GM21381 (cell line): ENCODE measurements at regions not wholly inside any gene's neighbourhood (a gene's known extent, or its start where the extent isn't known, plus 50 kb on each side); places are given as distances from the start of the nearest gene placed in this dataset.
"Not testable (repeated sequence)": the region's sequence is repeated elsewhere in the genome, so short reads cannot be mapped to it uniquely, and the experiment has no call there.

ENCODE experiments used
- ATAC-seq: cut with Tn5 transposase; IDR thresholded peaks from one replicate; pipeline ENCODE4 v1.9.1; 2021; ENCODE audit warnings: mild to moderate bottlenecking, moderate library complexity; ENCODE audit not compliant: unreplicated experiment

DNA sequence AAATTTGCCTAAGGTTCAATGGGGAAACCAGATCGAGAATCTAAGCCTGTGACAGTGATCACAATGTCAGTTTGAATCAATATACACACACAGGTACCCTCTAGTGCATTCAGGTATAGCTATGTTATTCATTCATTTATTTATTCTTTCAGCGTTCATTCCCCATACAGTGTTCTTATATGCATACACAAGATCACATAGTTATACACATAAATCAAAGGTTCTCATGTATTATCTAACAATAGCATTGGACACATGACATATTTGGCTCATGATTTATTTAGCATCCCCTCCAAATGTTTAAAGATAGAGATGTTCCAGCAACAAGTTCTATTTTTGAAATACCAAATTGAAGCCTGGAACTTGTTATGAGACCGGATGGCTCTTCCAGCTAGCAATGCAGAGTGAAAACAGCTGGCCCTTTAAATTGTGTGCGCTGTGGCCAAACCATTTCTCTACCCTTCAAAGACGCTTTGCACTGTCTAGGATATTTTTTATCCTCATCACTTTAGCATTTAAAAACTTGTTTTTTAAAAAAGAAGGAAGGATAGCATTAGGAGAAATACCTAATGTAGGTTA is 131.0 kb downstream of the ATXN3L start:
- ATAC-seq, result no peak

DNA sequence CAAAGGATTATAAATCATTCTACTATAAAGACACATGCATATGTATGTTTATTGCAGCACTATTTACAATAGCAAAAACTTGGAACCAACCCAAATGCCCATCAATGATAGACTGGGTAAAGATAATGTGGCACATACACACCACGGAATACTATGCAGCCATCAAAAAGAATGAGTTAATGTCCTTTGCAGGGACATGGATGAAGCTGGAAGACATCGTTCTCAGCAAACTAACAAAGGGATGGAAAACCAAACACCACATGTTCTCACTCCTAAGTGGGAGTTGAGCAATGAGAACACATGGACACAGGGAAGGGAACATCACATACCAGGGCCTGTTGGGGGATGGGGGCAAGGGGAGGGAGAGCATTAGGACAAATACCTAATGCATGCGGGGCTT is 133.2 kb downstream of the ATXN3L start:
- ATAC-seq, result not testable (repeated sequence)

DNA sequence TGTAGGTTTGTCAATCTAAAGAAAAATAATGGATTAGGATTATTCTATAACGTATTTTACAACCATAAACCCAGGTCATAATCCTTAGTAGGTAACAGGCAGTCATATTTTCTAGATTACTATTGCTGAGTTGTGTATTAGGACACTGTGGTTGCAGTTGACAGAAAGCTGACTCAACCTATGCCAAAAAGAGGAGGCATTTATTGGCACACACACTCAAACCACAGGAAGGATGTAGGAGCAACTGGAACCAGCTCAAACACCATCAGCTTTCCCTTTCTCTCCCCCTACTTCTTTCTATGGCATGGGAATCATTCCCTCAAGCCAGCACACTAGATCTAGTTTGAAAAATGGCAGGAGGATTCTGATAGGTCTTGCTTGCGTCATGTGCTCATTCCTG is 136.4 kb upstream of the FAM9C start:
- ATAC-seq, result no peak

DNA sequence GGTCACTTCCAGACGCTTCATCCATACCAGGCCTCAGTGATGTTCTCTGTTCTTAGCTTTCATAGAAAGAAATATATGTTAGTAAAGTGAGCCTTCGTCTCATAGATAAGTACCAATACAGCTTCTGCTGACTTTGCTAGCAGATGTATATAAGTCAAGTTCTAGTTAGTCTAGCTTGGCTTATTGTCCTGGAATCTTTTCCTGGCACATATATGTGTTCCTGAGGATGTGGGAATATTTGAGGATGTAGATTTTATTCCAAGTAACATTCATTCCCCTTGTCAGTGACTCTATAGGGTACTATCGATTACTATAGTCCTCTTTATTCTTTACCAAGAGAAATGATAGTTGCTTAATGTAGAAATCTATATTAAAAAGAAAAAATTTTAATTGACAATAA is 135.2 kb upstream of the FAM9C start:
- no peak for ATAC-seq

DNA sequence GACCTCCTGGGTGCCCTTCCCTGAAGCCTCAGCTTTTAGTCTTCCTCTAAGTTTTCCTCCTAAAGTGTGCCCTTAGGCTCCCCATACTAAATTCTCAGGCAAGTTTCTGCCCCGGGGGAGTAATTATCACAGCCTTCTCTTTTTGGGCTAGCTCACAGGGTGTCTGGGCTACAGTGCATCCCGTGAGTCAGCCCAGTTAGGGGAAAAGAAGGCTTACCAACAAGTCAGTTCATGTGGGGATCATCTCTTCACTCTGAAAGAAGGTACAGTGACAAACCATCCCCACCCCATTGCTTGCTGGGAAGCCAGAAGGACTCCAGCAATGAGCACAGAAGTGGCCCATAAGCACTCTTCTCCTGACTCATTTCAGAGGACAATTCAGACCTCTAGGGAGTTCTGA is 134.7 kb upstream of the FAM9C start:
- no peak for ATAC-seq

DNA sequence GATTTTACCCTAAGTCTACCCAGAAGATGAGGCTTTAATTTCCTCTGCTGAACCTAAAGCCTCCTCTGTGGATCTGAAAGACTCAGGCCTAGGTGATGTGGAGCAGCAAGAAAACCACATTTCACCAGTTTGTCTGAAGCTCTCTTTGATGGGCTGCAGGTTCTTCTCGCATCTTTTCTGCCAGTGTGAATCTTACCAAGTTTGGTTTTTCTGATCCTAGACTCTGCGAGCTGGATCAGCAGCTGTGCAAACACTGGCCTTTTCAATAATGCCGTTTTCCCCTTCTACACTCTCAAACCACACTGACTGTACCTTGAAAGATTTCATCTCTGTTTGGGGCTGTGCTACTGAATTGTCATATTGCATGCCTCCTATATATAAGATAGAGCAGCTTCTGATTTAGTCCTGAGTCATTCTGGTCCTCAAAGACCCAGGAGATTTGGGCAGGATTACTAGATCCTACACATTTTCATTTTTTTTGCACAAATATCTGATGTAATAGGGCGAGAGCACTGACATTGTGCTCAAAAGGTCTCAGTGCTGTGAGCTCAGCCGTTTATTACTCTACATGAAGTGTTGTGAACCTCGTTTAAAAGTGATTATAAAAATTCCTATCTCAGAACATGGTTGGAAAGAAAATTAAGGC is 133.6 kb upstream of the FAM9C start:
- no peak for ATAC-seq

DNA sequence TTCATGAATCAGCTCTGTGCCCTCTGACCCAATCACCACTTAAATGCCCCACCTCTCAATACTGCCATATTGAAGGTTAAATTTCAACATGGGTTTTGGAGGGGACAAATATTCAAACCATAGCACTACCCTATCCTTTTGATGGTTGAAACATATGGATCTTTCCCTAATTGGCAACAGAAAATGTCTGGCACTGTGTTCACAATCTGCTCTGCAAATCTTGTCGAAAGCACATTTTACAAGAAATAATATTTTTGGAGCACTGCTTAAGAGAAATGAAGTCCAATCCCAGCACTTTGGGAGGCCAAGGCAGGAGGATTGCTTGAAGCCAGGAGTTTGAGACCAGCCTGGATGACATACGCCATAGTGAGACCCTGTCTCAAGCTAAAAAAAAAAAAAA is 130.6 kb upstream of the FAM9C start:
- ATAC-seq, result no peak

DNA sequence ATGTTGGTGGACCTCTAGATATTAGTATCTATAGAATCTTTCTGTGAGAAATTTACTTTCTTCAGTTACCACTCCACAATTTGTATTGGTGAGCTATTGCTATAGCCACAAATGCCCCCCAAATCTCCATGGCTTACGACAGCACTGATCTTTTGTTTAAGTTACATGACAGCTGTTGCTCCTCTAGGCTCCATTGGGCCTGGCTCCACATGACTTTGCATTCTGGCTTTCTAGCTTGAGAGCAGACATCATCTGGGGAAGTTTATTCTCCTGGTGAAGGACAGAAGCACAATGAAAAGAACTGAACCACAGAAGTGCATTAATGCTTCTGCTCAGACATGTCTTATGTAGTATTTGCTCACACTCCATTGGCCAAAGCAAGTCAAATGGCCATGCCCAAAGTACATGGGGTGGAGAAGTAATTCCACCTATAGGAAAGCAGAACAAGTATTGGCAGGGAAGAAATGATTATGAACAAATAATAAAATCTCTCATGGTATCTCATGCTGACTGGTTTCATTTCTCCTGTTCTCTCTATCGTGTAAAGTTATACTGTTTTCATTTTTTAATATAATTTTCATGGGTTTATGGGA is 126.6 kb upstream of the FAM9C start:
- ATAC-seq, result no peak

DNA sequence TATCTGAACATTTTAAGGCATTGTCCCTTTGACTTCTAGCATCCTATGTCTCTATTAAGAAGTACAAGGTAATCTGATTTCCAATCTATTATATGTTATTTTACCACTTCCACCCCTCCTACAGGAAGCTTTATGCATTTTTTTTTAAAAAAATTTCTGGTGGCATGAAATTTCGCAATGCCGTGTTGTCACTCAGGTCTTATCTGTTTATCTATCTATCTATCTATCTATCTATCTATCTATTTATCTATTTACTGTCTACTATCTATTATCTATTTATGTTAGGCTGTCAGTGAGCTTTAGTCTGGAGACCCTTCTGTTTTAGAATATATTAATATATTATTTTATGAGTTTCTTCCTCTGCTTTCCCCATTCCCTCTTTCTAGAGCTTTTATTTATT is 125.3 kb upstream of the FAM9C start:
- no peak for ATAC-seq

DNA sequence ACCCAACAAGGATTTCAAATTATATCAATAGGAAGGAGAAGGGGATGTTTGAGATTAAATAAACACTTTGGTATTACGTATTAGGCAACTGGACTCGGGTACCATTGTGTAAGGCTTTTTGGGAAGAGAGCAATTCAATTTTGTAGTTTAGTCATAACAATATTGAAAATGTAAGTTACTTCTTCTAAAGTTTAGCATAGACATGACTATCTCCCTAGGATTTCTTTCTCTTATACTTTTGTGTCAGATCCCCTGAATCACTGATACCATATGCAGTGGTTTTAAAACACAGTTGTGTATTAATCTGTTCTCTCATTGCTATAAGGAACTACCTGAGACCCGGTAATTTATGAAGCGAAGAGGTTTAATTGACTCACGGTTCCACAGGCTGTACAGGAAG is 123.8 kb upstream of the FAM9C start:
- ATAC-seq, result no peak

DNA sequence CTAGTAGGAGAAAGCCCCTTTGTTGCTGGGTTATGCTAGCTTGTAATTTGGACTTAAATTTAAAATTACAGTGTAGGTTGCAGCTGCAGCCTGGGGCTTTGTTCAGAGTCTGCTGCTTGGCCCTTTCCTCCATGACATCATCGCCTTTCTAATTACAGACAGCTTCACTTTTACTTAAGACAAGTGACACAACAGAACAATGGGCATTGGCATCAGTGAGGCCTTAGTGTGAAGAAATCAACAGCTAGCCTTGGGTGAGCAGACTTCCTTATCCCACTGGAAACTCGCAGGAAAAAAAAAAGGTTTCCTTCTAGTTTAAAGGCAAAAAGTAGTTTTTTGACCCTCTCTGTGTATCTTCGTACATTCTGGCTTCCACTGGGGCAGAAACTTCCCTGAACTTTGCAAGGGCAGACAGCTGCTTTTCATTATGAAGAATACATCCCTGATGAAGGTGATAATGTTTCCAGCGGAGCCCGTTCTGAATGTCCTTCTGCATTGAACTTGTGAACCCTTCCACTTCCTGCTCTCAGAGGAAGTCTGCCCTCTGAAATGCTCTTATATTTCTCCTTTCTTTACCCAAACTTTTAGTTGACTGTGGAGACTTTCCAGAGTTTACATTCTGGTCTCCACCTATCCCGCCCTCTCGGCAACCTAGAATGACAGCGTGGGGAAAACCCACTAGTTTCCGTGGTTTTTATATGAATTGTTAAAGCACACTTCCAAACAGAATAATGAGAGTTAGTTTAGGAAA is 123.2 kb upstream of the FAM9C start:
- no peak for ATAC-seq

DNA sequence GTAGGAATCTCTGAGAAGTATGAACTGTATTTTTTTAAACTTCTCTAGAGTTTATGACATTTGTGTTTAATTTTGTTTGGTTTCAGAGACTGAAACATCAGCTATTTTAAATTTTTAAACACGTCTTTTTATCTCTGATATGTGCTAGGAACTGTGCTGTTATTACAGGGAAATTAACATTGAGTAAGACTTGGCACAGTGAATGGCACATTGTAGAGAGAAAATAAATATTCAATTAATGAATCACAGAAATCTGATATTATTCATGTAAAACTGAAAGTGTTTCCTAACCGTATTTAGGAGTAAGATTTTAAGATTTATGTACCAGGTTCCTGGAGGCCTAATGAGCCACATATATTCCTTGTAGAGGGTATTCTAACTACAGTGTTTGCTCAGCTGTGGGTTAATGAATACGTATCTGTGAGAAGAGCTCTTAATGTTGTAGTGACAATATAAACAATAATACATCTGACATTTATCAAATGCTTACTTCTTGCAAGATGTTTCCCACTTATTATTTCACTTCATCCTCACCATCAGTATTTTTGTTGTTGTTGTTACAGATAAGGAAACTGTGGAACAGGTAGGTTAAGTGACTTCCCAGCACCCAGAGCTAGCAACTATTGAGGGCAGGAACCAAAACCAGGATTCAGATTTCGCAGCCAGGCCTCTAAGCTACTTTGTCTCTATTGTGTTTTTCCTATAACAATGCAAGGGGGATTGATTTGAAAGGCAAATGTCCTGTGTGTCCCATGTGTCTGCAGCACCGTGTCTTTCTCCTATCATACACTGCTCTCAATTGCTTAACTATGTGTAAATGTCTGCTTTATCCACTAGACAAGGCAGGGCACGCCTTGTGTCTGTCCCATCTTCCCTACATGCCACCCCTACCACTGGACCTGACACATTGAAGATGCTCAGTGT is 121.1 kb upstream of the FAM9C start:
- ATAC-seq, result no peak

DNA sequence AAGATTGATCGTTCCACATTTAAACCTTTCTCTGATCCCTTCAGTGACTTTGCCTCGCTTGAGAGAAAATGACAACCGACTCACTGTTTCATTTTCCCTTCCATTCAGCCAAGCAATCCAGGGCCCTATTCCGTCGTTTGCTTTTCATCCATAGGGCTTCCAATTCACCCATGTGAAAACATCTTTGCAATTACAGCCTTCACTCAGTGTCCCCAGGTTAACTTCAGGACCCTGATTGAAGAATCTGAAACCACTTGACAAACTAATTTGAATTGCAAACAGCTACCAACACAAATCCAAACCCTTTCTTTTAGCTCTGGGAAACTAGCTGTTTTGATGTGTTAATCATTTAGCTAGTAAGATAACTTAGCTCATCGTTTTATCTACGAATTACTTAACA is 120.2 kb upstream of the FAM9C start:
- ATAC-seq, result no peak

DNA sequence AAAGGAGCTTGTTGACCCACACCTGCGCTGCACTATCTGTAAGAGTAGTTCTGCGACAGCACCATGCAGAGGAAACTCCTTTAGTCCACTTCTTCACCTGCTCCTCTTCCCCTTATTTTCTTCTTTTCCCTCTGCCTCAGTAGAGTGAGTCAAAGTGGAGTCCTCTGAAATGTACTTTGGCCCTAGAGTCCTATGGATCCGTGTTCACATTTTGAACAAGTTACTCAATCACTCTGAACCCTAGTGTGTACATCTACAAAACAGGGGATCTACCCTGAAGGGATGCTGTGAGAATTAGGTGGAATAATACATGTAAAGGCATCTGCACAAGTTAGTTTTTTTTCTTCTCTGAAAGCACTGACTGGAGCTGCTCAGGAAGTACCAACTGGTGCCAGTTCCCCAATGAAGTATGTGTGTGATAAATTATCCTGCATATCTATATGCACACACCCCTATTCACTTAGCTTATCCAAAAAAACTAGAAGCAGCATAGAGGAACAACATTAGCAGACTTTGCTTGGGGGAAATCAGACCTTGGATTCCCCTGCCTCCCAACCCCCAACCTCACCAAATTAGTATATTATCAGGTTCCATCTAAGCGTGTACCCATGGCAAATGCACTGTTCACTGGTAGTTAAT is 118.5 kb upstream of the FAM9C start:
- no peak for ATAC-seq

DNA sequence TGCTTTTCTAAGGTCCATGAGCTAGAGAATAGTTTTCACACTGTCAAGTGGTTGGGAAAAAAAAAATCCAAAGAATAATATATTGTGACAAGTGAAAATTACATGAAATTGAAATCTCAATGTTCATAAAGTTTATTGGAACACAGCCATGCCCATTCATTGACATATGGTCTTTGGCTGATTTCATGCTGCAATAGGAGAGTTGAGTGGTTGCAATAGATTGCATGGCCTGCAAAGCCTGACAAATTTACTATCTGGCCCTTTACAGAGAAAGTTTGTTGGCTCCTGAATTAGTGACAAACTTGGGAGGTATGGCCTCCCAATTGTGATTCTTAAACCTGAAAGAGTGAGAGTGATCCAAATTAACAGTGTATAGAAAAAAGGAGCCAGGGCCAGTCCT is 115.5 kb upstream of the FAM9C start:
- ATAC-seq, result no peak

DNA sequence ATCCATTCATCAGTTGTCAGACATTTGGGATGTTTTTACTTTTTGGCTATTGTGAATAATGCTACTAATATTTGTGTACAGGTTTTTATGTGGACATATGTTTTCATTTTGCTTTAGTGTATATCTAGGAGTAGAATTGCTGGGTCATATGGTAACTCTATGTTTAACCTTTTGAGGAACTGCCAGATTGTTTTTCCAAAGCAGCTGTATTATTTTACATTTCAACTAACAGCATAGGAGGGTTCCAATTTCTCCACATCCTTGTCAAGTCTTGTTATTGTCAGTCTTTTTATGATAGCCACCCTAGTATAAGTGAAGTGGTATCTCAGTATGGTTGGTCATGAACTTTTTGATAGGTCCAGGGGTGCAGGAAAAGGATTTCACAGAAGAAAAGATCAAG is 114.5 kb upstream of the FAM9C start:
- no peak for ATAC-seq

DNA sequence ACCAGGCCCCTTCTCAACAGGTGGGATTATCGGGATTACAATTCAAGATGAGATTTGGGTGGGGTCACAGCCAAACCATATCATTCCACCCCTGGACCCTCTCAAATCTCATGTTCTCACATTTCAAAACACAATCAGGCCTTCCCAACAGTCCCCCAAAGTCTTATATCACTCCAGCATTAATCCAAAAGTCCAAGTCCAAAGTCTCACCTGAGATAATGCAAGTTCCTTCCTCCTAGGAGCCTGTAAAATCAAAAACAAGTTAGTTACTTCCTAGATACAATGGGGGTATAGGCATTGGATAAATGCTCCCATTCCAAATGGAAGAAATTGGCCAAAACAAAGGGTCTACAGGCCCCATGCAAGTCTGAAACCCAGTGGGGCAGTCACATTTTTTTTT is 111.1 kb upstream of the FAM9C start:
- ATAC-seq, result not testable (repeated sequence)

DNA sequence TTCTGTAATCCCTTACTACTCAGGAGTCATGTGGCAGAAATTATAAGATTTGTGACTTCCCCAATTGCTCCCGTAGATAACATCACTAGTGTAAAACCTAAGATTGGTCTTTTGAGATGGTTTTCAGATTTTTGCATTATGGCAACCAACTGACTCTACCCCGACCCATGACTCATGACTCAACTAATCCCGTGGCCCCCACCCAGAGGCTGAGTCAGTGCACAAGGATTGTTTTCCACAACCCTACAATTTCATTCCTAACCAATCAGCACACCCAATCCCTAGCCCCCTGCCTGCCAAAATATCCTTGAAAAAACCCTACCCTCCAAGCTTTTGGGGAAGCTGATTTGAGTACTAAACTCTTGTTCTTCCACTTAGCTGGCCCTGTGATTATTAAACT is 109.4 kb upstream of the FAM9C start:
- no peak for ATAC-seq

DNA sequence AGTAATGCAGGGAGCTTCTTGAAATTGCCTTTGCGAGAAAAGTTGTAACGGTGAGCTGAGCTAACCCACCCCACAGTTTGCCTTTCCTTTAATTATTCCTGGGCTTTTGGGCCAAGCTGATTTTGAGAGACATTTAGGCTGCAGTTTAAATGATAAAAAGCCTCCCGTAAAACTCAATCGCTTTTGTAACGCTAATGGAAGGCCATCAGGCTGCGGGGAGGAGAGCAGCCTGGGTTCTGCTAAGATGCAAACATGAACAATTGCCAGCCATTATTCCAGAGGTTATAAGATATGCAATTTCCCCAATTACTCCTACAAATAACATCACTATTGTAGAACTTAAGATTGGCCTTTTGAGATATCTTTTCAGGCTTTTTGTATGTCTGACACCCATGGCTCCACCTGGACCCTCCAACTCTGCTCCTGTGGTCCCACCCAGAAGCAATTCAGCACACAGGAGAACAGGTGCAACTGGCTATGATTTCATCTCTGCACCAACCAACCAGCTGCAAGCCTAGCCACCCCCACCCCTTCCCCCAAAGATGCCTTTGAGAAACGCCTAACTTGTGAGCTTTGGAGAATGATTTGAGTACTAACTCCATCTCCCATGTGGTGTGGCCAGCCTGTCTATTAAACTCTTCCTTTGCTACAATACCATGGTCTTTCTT is 108.2 kb upstream of the FAM9C start:
- ATAC-seq, result no peak
